ENCODE measurements at regions not wholly inside any gene's neighbourhood (a gene's known extent, or its start where the extent isn't known, plus 50 kb on each side); places are given as distances from the start of the nearest gene placed in this dataset.

GRCh38 chr20:60581606-60582115 lies 623.4 kb downstream of the CDH26 start:
- Histone ChIP-seq H2BK15ac (ENCODE audit: low read depth, low read length) (no peak overlapping the region), H3K4me3 (ENCODE audit: insufficient read depth, low read depth, low read length) (no peak overlapping the region), H2BK5ac (ENCODE audit: low read depth, low read length, poor library complexity, severe bottlenecking) (no peak overlapping the region), H3K9me3 (ENCODE audit: control insufficient read depth, insufficient read depth, low read length) (peaks cover 2% of the 10 kb centered on the region; the same call in 1 of the 2 replicates), H4K20me1 (ENCODE audit: insufficient read depth, low read length) (no peaks in the 10 kb centered on the region), H3K36me3 (ENCODE audit: control insufficient read depth, insufficient read depth, low read length) (no peaks in the 10 kb centered on the region), H3K14ac (replicated peaks; ENCODE audit: low read depth, low read length) (no peak overlapping the region), H2BK20ac (ENCODE audit: low read depth, low read length) (no peak overlapping the region), H4K91ac (ENCODE audit: insufficient read depth, low read depth, low read length) (no peak overlapping the region), H2BK120ac (ENCODE audit: low read depth, low read length) (no peak overlapping the region), H3K9me1 (ENCODE audit: insufficient read depth, low read length) (no peaks in the 10 kb centered on the region), H3K23ac (ENCODE audit: low read depth, low read length) (no peak overlapping the region), H3K9ac (ENCODE audit: low read depth, low read length) (no peak overlapping the region), H3K4me1 (ENCODE audit: control insufficient read depth, insufficient read depth, low read length) (no peaks in the 10 kb centered on the region), H3K56ac (ENCODE audit: extremely low read depth, insufficient read depth, low read length) (no peak overlapping the region), H3K27ac (ENCODE audit: insufficient read depth, low read length) (no peak overlapping the region), H4K5ac (ENCODE audit: low read depth, low read length) (no peak overlapping the region), H2AFZ (replicated peaks; ENCODE audit: low read length, poor library complexity) (no peak overlapping the region), H2AK9ac (replicated peaks; ENCODE audit: low read depth, low read length, poor library complexity) (no peak overlapping the region), H4K8ac (ENCODE audit: low read depth in 2 of 2, low read length in 2 of 2) (no peak overlapping the region), H3K27me3 (ENCODE audit: control insufficient read depth, insufficient read depth, low read length) (no peaks in the 10 kb centered on the region), H3K79me1 (ENCODE audit: low read depth in 1 of 2, low read length in 2 of 2) (no peaks in the 10 kb centered on the region), H3K18ac (ENCODE audit: low read depth, low read length) (no peak overlapping the region), H2AK5ac (ENCODE audit: low read depth, low read length) (no peak overlapping the region), H3K4ac (ENCODE audit: low read depth, low read length) (no peak overlapping the region), H3K4me2 (ENCODE audit: low read depth, low read length) (no peak overlapping the region)
- no TSS peak for BruUV-seq (replicated peaks)
- no CpG with 5 or more reads among the region's 4 CpGs for WGBS, 2 experiments (ENCODE audit: extremely low coverage in 2 of 2, insufficient read length in 1 of 2)
- no peak for ATAC-seq (ENCODE audit: low read depth)
- in situ Hi-C loops (cut with MboI; ENCODE audit: low sequenced_read_pairs), result no loop called here
- dilution Hi-C loops (cut with HindIII; ENCODE audit: low sequenced_read_pairs, unreplicated experiment), result no loop called here
- TF ChIP-seq MAZ (IDR thresholded peaks at IDR 0.05; ENCODE audit: borderline replicate concordance, low read depth, low read length) (no peak), SMC3 (IDR thresholded peaks at IDR 0.05; ENCODE audit: low read depth, low read length) (no peak), RFX5 (IDR thresholded peaks at IDR 0.05; ENCODE audit: low read depth, low read length) (no peak), POLR2A (IDR thresholded peaks at IDR 0.05; ENCODE audit: low read depth, low read length) (no peak), CEBPB (IDR thresholded peaks at IDR 0.05; ENCODE audit: low read depth, low read length) (no peak), CHD1 (IDR thresholded peaks at IDR 0.05; ENCODE audit: low read depth, low read length) (no peak), RAD21 (IDR thresholded peaks at IDR 0.05; ENCODE audit: low read length) (no peak)
- POLR2A ChIA-PET (ENCODE audit: unreplicated experiment), result no interaction called here
- no peak for DNase-seq
- CTCF ChIA-PET, result no interaction called here
- intact Hi-C loops (cut with micrococcal nuclease), result no loop called here
